GM21447 (cell line): ENCODE measurements at regions not wholly inside any gene's neighbourhood (a gene's known extent, or its start where the extent isn't known, plus 50 kb on each side); places are given as distances from the start of the nearest gene placed in this dataset.

Experiments used
- ATAC-seq: cut with Tn5 transposase; IDR thresholded peaks from one replicate; pipeline ENCODE4 v1.9.1; 2021; ENCODE audit not compliant: unreplicated experiment

GRCh38 chr14:71525663-71526221 lies 406.5 kb upstream of the RGS6 start:
- no peak for ATAC-seq

DNA sequence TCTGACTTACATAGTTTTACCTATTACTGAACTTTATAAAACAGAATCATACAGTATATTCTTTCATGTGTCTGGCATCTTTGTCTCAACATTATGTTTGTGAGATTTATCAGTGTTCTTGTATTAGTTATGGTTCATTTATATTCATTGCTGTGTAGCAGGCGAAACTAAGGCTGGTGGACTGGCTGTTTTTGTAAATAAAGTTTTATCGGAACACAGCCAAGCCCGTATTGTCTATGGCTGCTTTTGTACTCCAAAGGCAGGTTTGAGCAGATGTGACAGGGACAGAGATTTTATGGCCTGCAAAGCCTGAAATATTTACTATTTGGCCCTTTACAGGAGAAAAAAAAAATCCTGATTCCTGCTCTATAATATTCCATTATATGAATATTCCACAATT lies 405.8 kb upstream of the RGS6 start:
- ATAC-seq = no peak

DNA sequence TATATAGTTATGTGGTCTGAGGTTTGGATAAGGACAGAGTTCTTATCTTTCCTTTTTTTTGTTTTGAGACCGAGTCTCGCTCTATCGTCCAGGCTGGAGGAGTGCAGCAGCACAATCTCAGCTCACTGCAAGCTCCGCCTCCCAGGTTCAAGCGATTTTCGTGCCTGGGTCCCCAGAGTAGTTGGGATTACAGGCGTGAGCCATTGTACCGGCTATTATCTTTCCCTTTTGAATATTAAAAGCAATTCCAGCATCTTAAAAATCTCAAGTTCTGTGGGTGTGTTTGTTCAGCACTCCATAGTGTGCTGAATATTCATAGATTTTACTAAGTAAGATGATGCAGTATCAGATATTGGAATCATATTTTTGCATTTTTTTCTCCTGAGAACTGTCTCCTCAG lies 404.4 kb upstream of the RGS6 start:
- ATAC-seq = no peak

GRCh38 chr14:71529848-71530247 lies 402.4 kb upstream of the RGS6 start:
- ATAC-seq = no peak

GRCh38 chr14:71532344-71532743 lies 399.9 kb upstream of the RGS6 start:
- no peak for ATAC-seq

DNA sequence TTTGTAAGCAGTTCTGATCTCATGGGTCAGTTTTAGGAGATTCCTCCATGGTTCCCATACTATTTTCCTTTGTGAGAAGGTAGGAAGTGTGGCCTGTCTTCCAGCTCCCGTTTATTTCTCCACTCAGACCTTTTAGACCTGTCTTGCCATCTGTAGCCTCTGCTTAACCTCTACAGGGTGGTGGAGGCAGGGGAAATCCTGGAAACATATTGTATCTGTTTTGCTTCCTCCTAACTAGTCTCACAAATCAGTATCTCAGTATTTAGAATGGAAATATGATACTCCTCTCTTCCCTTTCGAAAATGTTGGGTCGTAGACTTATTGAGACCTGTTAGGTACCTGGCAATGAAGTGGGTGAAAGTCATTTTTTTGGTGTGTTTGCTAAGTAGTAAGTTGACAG lies 399.4 kb upstream of the RGS6 start:
- ATAC-seq = no peak

DNA sequence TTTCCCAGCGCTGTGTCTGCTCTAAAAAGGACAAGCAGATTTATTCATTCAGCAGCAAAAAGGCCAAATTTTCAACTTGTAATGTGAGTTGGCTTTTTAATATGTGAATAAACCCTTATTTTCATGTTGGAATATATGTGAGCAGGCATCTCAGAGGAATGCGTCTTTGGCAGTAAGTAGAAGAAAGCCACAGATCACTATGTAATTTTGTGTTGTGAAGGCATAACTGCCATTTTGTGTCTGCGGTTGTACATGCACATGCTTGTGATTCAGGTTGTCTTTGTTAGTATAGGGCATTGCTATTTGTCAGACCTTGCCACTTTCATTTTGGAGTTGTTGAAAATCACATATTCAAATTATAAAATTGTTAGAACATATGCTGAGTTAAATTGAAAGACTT lies 398.8 kb upstream of the RGS6 start:
- no peak for ATAC-seq

- ATAC-seq = no peak
Measured at GRCh38 chr14:71533800-71534199, 398.4 kb upstream of the RGS6 start.

- ATAC-seq = no peak
Measured at GRCh38 chr14:71534506-71534905, 397.7 kb upstream of the RGS6 start.

DNA sequence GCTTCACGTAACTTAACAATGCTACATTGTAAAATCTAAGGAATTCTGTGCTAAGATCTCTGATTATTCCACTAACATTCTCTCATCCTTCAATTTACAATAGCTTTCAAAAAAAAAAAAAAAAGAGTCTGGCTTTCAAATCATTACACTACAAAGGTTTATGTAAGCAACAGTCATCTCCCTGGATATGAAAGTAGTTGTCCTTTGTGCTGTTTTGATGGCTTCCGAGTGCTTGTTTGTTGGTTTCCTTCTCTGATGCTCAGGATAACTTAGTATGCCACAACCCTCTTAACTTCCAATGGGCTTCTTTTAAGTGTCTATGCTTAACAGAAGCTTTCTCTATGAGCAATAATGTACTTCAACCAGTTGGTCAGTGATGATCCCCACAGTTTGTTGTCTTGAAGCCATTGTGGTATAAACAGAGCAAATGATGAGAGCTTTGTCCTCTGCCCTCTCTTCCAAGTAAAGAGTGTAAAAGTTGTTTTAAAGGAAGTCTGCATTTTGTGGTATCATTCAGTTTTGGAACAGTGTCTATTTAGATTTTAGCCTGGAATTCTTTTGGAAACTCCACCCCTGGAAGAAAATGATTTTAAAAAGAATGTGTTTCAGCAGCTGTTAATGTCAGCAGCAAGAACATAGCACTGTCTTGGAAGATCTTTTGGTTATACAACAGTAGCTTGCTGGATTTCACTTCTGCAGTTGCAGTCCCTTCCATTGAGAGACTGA lies 396.1 kb upstream of the RGS6 start:
- ATAC-seq = no peak

- ATAC-seq = no peak
Measured at GRCh38 chr14:71536927-71537772, 395.1 kb upstream of the RGS6 start.

- ATAC-seq = no peak
Measured at GRCh38 chr14:71538288-71538687, 393.9 kb upstream of the RGS6 start.

DNA sequence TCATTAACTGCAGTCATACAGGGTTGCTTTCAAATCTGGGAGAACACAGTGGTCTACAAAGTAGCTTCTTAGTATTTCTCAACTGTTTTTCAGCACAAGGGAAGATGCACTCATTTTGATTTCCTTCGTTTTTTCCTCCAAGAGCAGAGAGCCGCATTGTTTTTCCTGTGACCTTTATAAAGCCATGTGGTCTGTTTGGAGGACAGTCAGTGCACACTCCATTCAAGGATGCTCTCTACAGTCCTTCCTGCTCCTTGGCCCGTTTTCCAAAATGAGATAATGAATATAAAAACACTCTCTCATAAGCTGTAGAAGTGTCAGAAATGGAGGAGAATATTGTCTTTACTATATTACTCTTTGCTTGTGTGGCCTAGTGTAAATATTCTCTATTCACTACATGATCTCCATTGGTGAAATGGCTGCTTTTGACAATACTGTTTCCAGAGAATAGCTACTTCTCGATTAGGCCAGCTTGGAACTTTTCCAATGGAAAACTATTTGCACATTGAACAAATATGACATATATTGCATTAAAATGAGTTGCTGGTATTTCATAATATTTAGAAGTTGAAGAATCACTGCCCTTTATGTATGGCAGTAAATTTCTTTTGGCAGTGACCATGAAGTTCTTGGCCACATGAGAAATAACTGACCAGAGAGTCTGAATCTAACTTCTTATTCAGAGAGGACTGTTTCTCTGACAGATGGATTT lies 393.1 kb upstream of the RGS6 start:
- ATAC-seq = no peak

GRCh38 chr14:71539650-71540285 lies 392.5 kb upstream of the RGS6 start:
- no peak for ATAC-seq

- no peak for ATAC-seq
Measured at GRCh38 chr14:71541271-71541670, 391.0 kb upstream of the RGS6 start.

DNA sequence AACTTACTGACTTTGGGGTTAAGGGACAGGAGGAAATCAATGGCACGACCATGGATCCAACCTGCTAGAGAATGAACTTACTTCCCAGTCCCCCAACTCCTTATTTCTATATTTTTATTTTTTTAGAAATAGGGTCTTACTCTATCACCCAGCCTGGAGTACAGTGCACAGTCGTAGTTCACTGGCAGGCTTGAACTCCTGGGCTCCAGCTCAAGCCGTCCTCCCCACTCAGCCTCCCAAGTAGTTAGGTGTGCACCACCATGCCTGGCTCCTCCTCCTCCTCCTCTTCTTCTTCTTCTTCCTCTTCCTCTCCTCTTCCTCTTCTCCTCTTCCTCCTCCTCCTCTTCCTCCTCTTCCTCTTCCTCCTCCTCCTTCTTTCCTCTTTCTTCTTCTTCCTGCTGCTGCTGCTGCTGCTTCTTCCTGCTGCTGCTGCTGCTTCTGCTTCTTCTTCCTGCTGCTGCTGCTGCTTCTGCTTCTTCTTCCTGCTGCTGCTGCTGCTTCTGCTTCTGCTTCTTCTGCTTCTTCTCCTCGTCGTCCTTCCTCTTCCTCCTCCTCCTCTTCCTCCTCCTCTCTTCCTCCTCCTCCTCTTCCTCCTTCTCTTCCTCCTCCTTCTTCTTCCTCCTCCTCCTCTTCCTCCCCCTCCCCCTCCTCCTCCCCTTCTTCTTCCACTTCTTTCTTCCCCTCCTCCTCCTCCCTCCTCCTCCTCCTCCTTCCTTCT lies 390.1 kb upstream of the RGS6 start:
- no peak for ATAC-seq

DNA sequence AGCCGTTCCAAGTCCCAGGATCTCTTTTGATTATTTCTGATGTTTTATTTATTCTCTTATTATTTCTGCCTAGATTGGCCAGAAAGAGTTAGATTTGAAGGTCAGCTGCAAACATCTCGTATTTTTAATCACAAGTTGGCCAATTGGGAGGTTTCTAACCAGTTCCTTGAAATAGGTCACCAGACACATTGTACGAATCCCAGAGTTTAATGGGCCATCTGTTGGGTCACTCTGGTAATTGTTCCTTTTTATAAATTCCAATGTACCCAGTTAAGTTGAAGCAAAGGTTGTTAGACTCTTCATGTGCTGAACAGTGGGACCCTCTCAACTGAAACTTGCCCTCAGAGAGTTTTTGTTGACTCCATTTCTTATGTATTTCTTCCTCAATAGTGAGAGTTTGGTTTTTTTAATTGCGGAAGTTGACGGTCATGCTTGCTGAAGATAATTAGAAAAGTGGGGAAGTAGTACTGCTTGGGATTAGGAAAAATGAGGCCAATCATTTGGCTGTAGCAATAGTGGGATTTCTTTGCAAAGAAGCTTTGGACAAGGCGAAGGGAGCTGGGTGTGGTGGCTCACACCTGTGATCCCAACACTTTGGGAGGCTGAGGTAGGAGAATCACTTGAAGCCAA lies 382.7 kb upstream of the RGS6 start:
- no peak for ATAC-seq

DNA sequence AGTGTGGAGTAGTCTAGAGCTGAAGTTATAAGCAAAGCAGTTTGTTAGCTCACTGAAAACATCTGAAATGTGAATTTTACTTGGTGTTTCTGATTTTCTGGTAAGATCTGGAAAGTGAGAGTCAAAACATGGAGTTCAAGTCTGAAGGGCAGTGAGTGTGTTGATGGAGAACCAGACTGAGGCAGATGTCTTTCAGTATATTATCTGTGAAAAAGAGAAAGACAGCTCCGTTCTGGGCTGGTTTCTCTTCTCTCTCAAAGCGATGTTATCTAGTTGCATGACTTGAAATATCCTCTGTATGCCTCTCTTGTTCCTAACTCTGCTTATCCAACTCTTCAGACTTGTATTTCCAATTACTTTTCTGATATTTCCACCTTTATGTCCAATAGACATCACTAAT lies 381.9 kb upstream of the RGS6 start:
- no peak for ATAC-seq

GRCh38 chr14:71551291-71551950 lies 380.8 kb upstream of the RGS6 start:
- no peak for ATAC-seq
